GM12873 (cell line): ENCODE measurements at regions not wholly inside any gene's neighbourhood (a gene's known extent, or its start where the extent isn't known, plus 50 kb on each side); places are given as distances from the start of the nearest gene placed in this dataset.

Experiments
- TF ChIP-seq, protein P1 (sequence below): IDR thresholded peaks from 2 replicates; pipeline ENCODE4 v1.5.1; 2012; ENCODE audit warnings: low read depth, mild to moderate bottlenecking, moderate library complexity, low read length, control low read depth; ENCODE audit not compliant: insufficient read depth; ENCODE audit errors: missing control alignments

DNA sequence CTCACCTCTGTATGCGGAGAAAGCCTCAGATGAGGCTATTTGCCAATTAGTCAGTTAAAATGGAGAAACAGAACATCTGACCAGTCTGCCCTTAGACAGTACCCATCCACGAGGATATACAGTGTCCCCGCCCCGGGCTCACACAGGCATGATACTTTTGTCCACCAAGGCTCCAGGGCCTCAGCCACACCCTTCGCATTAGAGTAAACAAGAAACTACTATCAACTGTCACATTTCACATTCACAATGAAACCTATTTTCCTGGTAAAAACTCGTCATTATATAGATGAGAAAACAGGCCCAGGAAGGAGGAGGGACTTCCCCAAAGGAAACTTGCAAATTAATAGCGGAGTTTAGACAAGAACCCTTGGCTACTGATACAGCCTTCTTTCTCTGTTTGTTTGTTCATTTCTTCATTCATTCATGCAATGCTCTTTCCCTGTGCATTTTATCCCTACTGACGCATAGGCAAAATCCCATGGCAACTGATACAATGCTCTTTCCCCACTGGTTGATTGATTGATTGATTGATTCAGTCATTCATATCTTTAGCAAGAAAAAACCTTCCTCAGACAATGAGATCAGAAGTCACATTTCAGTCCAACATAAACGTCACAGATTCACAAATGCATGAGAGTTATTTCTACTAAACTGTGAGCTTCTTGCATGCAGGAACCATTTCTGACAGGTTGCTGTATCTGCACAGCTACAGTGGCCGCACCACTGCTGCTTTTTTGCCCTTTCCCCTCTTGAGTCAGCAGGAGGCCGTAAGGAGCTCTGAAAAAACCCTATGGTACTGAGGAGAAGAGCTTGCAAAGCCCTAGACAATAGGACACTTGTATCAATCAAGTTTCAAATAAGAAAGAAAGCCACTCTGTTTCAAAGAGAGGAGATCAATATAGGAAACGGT, 777.1 kb downstream of the RNF144A start:
- TF ChIP-seq, protein P1, sequence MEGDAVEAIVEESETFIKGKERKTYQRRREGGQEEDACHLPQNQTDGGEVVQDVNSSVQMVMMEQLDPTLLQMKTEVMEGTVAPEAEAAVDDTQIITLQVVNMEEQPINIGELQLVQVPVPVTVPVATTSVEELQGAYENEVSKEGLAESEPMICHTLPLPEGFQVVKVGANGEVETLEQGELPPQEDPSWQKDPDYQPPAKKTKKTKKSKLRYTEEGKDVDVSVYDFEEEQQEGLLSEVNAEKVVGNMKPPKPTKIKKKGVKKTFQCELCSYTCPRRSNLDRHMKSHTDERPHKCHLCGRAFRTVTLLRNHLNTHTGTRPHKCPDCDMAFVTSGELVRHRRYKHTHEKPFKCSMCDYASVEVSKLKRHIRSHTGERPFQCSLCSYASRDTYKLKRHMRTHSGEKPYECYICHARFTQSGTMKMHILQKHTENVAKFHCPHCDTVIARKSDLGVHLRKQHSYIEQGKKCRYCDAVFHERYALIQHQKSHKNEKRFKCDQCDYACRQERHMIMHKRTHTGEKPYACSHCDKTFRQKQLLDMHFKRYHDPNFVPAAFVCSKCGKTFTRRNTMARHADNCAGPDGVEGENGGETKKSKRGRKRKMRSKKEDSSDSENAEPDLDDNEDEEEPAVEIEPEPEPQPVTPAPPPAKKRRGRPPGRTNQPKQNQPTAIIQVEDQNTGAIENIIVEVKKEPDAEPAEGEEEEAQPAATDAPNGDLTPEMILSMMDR, result no peak

DNA sequence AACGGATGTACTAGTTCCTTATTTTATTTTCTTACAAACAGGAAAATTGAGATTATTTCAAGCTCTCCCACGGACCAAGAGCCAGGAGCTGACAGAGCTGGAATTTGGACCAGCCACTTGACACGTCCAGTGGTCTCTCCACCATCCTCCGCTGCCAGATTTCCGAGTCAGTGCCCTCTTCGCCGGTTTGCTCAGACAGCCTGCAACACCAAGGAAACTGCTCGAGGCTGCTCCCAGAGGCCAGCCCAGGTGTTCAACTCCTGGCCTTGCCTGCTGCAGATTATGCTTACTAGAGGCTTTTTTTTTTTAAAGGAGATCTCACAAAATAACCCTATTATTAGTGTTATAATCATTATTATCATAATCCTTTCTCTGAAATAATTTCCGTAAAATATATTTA, 779.8 kb downstream of the RNF144A start:
- TF ChIP-seq, protein P1, result no peak

DNA sequence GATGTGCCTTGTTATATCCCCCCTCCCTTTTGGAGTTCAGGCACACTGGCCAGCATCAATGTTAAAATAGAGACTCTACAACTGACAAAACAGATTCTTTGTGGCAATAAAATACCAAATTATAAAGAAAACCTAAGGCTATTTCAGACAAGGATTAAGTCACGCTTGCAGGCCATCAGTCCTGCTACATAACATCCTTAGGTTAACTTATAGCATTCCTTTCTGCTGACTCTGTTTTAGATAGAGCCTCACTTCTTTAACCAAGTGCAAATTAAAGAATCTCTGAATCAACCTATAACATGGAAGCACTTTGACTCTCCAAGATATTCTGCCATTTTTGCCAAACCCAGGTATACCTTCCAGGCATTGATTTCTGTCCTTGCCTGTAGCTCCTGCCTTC, 784.6 kb downstream of the RNF144A start:
- TF ChIP-seq, protein P1, result no peak

DNA sequence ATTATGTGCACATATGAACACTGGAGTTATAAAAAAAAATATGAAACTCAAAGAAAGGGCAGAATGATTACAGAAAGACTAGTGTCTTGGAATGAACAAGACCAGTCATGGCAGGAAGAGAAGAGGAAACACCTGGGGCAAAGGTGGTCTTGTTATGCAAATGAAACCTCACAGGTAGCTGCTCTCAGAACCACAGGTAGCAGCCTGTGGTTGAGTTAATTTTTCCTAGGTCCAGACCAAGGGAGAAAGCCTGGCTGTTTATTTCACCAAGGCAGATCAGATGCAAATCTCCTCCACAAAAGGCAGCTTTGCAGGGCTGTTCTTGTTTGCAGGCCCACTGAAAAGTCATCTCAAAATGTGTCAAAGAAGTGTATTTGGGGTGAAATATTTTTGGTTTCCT, 785.8 kb downstream of the RNF144A start:
- TF ChIP-seq, protein P1, result no peak

GRCh38 chr2:7703543-7704144, 786.4 kb downstream of the RNF144A start:
- TF ChIP-seq, protein P1, result no peak

- TF ChIP-seq, protein P1, result no peak
Observed at GRCh38 chr2:7704296-7704865, 787.2 kb downstream of the RNF144A start.

DNA sequence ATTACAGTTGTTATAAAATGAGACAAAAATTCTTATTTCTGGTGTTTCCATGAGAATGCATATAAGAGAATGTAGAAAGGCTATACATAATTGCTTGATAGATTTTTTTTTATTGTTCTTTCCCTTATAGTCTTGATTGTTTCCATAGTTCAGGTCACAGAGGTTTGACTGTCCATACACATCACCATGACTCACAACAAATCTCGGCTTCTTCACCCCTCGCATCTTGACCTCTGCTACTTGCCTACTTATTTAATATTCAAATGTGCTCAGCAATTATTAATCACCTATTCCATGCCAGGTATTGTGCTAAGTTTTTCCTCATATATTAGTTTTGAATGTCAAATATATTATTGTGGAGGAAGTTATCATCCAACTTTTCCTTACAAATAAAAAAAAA, 789.6 kb downstream of the RNF144A start:
- TF ChIP-seq, protein P1, result no peak
